PFSK-1 (cell line): ENCODE measurements at regions not wholly inside any gene's neighbourhood (a gene's known extent, or its start where the extent isn't known, plus 50 kb on each side); places are given as distances from the start of the nearest gene placed in this dataset.

ENCODE experiments used
- FOXP2 ChIP-seq: optimal IDR thresholded peaks from 2 replicates; pipeline ENCODE3; 2011; ENCODE audit warnings: borderline replicate concordance, control low read depth, inconsistent platforms; ENCODE audit not compliant: insufficient read depth; ENCODE audit errors: extremely low read length, extremely low read depth
- POLR2AphosphoS5 ChIP-seq: IDR thresholded peaks from 2 replicates; pipeline ENCODE4 v1.6.1; 2012; ENCODE audit warnings: low read depth, mild to moderate bottlenecking, control low read depth, low read length, moderate library complexity
- SIN3A ChIP-seq: IDR thresholded peaks from 2 replicates; pipeline ENCODE4 v1.6.1; 2012; ENCODE audit warnings: mild to moderate bottlenecking, low read length, moderate library complexity, borderline replicate concordance; ENCODE audit not compliant: insufficient read depth
- TAF1 ChIP-seq: IDR thresholded peaks from 2 replicates; pipeline ENCODE4 v1.6.1; 2012; ENCODE audit warnings: low read length, control low read depth, borderline replicate concordance; ENCODE audit not compliant: insufficient read depth
- TF ChIP-seq, protein P1 (sequence below), 2 experiments: IDR thresholded peaks; 2 replicates each; pipeline versions ENCODE4 v1.6.1 to v1.8.0; 2011 to 2012; ENCODE audit warnings: low read depth in 2 of 2, low read length in 2 of 2, control low read depth in 1 of 2, inconsistent platforms in 1 of 2, mild to moderate bottlenecking in 1 of 2, moderate library complexity in 1 of 2; ENCODE audit not compliant: insufficient read depth in 1 of 2

DNA sequence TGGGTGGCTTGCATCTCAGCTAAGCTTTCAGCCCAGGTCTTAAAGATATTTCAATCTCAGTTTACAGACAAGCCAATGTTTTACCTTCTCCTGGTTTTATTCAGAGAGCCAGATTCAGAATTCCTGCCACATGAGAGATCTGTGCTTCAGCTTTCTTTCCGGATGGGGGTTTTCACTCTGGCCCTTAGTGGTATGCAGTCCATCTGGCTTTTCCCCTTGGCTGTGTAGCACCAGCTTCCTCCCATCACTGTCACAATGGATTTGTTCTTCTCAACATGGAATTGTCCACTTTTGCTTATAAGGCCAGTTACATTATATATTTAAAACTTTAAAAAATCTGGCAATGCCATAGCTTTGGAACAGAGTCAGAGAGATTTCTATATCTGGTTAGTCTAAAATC lies 303.9 kb downstream of the ETS1 start:
- TF ChIP-seq FOXP2 (no peak), TAF1 (no peak), SIN3A (no peak), POLR2AphosphoS5 (no peak)
- TF ChIP-seq, protein P1, sequence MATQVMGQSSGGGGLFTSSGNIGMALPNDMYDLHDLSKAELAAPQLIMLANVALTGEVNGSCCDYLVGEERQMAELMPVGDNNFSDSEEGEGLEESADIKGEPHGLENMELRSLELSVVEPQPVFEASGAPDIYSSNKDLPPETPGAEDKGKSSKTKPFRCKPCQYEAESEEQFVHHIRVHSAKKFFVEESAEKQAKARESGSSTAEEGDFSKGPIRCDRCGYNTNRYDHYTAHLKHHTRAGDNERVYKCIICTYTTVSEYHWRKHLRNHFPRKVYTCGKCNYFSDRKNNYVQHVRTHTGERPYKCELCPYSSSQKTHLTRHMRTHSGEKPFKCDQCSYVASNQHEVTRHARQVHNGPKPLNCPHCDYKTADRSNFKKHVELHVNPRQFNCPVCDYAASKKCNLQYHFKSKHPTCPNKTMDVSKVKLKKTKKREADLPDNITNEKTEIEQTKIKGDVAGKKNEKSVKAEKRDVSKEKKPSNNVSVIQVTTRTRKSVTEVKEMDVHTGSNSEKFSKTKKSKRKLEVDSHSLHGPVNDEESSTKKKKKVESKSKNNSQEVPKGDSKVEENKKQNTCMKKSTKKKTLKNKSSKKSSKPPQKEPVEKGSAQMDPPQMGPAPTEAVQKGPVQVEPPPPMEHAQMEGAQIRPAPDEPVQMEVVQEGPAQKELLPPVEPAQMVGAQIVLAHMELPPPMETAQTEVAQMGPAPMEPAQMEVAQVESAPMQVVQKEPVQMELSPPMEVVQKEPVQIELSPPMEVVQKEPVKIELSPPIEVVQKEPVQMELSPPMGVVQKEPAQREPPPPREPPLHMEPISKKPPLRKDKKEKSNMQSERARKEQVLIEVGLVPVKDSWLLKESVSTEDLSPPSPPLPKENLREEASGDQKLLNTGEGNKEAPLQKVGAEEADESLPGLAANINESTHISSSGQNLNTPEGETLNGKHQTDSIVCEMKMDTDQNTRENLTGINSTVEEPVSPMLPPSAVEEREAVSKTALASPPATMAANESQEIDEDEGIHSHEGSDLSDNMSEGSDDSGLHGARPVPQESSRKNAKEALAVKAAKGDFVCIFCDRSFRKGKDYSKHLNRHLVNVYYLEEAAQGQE (IDR thresholded peaks at IDR 0.05; ENCODE audit: insufficient read depth in 1 of 2, low read depth in 2 of 2, low read length in 2 of 2) = no peak

DNA sequence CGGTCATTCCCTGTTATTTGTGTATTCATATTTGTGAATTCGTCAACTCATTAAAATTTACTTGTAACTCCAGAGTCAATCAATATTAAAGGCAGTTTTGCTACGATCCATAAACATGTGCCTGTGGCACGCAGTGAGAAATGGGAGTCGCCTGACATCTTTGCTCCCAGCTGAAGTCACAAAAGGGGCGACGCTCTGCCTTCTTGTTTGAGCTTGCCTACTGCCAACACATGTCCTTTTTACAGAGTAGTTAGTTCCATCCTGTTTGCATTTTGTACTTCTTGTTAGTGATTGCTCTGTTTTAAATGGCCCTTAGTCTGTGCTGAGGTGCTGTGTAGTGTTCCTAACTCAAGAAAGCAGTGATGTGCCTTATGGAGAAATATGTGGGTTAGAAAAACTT lies 305.3 kb downstream of the ETS1 start:
- TF ChIP-seq FOXP2 (no peak), SIN3A (no peak), TAF1 (no peak), POLR2AphosphoS5 (no peak)
- TF ChIP-seq, protein P1 (IDR thresholded peaks at IDR 0.05; ENCODE audit: insufficient read depth in 1 of 2, low read depth in 2 of 2, low read length in 2 of 2) = no peak

DNA sequence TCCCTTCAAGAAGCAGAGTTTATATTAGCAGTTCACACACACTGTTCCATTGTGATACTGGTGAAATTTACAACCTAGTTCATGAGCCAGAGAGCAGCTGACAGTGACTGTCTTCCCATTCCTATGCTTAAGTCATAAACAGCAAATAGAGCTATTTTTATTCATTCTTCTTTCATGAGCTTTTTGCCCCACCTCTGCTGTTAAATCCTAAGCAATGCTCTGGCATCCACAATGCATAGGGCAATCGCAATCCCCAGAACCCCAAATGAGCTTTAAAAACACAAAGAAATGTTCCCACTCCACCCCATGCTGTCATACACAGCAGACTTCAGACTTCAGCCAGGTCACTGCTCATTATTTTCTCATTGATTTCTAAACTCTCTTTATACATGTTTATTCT lies 307.5 kb downstream of the ETS1 start:
- TF ChIP-seq, protein P1 (IDR thresholded peaks at IDR 0.05; ENCODE audit: insufficient read depth in 1 of 2, low read depth in 2 of 2, low read length in 2 of 2) = no peak
- TF ChIP-seq POLR2AphosphoS5 (no peak), FOXP2 (no peak), SIN3A (no peak)

DNA sequence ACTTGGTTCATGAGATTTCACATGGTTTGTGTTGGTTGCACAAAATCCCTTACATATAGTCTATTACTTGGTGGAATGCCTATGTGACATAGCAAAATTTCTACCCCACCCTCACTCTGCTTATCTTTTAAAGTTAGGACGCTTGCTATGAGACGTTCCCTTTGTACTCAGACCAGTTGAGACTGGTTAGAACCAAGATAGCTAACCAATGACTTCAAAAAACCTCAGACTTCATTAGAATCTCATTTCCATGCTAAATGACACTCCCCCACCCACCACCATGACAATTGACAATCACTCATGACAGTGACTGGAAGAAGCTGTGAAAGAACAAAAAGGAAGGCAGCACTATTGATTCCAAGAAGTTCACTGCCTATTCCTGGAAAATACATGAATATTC lies 313.6 kb downstream of the ETS1 start:
- TF ChIP-seq SIN3A (no peak), POLR2AphosphoS5 (no peak), FOXP2 (no peak), TAF1 (no peak)
- TF ChIP-seq, protein P1 (IDR thresholded peaks at IDR 0.05; ENCODE audit: insufficient read depth in 1 of 2, low read depth in 2 of 2, low read length in 2 of 2) = no peak

DNA sequence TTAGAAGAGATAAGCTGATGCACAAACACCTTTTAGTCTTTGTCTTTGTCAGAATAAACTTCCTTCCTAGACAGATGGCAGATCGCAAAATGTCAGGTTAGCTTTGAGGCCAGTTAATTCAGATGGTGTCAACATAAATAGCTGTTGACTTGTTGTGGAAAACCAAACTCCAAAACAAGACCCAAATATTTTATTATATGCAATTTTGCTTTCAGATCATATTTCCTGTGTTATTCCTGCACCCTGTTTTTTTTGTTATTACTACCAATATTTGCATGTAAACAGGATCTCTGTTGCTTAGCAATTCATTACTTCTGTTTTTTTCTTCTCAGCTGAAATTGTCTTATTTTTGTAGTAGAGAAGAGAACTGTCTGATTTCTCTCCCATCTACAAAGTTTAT lies 316.0 kb downstream of the ETS1 start:
- TF ChIP-seq SIN3A = no peak
- TF ChIP-seq, protein P1 (IDR thresholded peaks at IDR 0.05; ENCODE audit: insufficient read depth in 1 of 2, low read depth in 2 of 2, low read length in 2 of 2) = no peak
- no peak for TF ChIP-seq POLR2AphosphoS5
- TF ChIP-seq TAF1 = no peak
- no peak for TF ChIP-seq FOXP2
